Activated CD4-positive, alpha-beta T cell treated with anti-CD3 and anti-CD28 coated beads for 36 hours (primary cell): ENCODE measurements at regions not wholly inside any gene's neighbourhood (a gene's known extent, or its start where the extent isn't known, plus 50 kb on each side); places are given as distances from the start of the nearest gene placed in this dataset.
"Not testable (repeated sequence)": the region's sequence is repeated elsewhere in the genome, so short reads cannot be mapped to it uniquely, and the experiment has no call there.

Experiments
- ATAC-seq: fragments of 200-7000 bp; cut with Tn5 transposase; one replicate; pipeline ENCODE4 v1.10.0; 2021; ENCODE audit warnings: mild to moderate bottlenecking, moderate library complexity
- CTCF ChIA-PET: fragments of 350-600 bp; sonication (Branson Sonifier 250); formaldehyde crosslinking; loops from one replicate; lab custom pipeline; 2021; ENCODE audit warnings: antibody characterized with exemption; lab: Charles Lee
- POLR2A ChIA-PET: fragments of 350-600 bp; sonication (Branson Sonifier 250); formaldehyde crosslinking; loops from one replicate; lab custom pipeline; 2021; ENCODE audit warnings: antibody characterized with exemption, inconsistent platforms; lab: Charles Lee
- DNase-seq: peaks from one replicate; pipeline ENCODE4 v3.0.0-alpha.2; 2020
- H3K27ac Mint-ChIP-seq: one replicate; pipeline ENCODE4 v1.8.0; 2021; ENCODE audit warnings: mixed read lengths
- H3K27me3 Mint-ChIP-seq: one replicate; pipeline ENCODE4 v1.8.0; 2021; ENCODE audit warnings: mixed read lengths
- H3K36me3 Mint-ChIP-seq: one replicate; pipeline ENCODE4 v1.8.0; 2021; ENCODE audit warnings: low read depth, mixed read lengths
- H3K4me1 Mint-ChIP-seq: one replicate; pipeline ENCODE4 v1.8.0; 2021; ENCODE audit warnings: mixed read lengths
- H3K4me3 Mint-ChIP-seq: one replicate; pipeline ENCODE4 v1.8.0; 2021; ENCODE audit warnings: mild to moderate bottlenecking, moderate library complexity, mixed read lengths
- H3K9me3 Mint-ChIP-seq: one replicate; pipeline ENCODE4 v1.8.0; 2021; ENCODE audit warnings: low read depth, mixed read lengths
- intact Hi-C, 2 experiments: fragments of 100-400 bp; cut with DNase I in 1 of 2; cut with micrococcal nuclease in 1 of 2; formaldehyde crosslinking; loops; one replicate each; pipeline versions ENCODE4 v1.14.2 to v1.15.1; 2022 to 2024; cut with DNase I, micrococcal nuclease

DNA sequence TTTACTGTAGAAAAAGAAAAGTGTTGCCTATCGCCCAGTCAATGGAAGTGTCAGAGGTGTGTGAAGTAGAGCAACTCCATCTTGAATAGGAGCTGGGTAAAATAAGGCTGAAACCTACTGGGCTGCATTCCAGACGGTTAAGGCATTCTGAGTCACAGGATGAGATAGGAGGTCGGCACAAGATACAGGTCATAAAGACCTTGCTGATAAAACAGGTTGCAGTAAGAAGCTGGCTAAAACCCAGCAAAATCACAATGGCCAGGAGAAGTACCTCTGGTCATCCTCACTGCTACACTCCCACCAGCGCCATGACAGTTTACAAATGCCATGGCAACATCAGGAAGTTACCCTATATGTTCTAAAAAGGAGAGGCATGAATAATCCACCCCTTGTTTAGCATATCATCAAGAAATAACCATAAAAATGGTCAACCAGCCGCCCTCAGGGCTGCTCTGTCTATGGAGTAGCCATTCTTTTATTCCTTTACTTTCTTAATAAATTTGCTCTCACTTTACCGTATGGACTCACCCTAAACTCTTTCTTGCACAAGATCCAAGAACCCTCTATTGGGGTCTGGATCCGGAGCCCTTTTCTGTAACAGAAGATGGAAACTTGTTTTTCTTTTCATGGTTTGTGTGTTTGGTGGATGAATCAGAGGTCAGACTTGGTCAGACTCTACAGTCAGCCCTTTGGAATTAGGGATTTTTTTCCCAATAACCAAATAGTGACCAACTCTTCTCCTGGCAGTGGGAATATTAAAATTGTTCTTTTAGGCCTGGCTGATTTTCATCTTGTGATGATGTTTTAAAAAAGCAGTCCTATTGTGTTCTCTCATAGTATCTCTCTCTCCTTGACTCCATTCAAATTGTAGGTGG lies 252.9 kb upstream of the ACTBL2 start:
- H3K27ac Mint-ChIP-seq, H3K4me1 Mint-ChIP-seq, POLR2A ChIA-PET, H3K9me3 Mint-ChIP-seq, ATAC-seq, H3K27me3 Mint-ChIP-seq, H3K36me3 Mint-ChIP-seq, H3K4me3 Mint-ChIP-seq, DNase-seq, intact Hi-C loops: not testable (repeated sequence)
- CTCF ChIA-PET, result interaction anchor here (1.1 kb wide), 1 partner anchor 726 kb away, joined by 3 read pairs; no protein-coding TSS in a partner anchor

DNA sequence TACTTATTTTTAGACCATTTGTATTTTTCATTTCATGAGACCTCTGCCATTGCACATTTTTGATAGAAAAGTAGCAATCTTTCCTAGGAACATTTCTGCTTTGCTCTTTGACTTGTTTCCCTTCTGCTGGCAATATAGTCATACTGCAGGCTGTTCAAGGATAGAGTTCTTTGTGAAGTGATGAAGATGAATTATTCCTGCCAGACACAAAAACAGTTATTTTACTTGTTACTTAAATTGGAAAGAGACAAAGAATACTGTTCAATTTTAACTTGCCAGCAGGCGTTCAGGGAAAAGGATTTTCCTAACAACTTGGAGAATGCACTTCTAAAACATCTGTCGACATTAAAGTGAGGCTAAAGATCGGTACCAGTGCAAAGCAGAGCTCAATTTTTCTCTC lies 251.7 kb upstream of the ACTBL2 start:
- DNase-seq, result no peak
- ChIA-PET POLR2A (no interaction called here), CTCF (no interaction called here)
- Mint-ChIP-seq H3K4me1 (no peaks in the 10 kb centered on the region), H3K27ac (no peak overlapping the region), H3K9me3 (no peaks in the 10 kb centered on the region), H3K27me3 (peaks cover 2% of the 10 kb centered on the region), H3K4me3 (no peak overlapping the region), H3K36me3 (no peaks in the 10 kb centered on the region)
- no peak for ATAC-seq
- intact Hi-C loops, result no loop called here

DNA sequence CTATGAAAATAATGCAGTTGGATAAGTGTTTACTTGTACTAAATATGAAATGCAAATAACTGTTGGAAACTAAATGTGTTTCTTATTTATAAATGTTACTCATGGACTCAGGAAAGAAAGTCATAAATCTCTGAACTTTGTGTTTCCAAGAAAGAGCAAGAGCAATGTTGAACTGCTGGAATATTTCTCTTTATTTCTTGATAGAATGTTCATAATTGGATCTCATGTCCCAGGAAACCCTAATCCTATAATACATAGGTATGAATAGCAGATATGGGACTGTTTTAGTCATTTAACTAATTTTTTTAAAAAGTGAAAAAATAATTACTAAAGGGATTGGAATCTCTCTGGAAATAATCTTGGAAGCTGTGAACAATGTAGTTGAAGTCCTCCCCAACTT lies 245.0 kb upstream of the ACTBL2 start:
- ChIA-PET CTCF (no interaction called here), POLR2A (no interaction called here)
- Mint-ChIP-seq H3K9me3 (peaks cover 3% of the 10 kb centered on the region), H3K4me3 (no peak overlapping the region), H3K27me3 (peaks cover 12% of the 10 kb centered on the region), H3K36me3 (no peaks in the 10 kb centered on the region), H3K4me1 (no peaks in the 10 kb centered on the region), H3K27ac (no peak overlapping the region)
- no peak for DNase-seq
- intact Hi-C loops, result no loop called here
- ATAC-seq, result no peak

DNA sequence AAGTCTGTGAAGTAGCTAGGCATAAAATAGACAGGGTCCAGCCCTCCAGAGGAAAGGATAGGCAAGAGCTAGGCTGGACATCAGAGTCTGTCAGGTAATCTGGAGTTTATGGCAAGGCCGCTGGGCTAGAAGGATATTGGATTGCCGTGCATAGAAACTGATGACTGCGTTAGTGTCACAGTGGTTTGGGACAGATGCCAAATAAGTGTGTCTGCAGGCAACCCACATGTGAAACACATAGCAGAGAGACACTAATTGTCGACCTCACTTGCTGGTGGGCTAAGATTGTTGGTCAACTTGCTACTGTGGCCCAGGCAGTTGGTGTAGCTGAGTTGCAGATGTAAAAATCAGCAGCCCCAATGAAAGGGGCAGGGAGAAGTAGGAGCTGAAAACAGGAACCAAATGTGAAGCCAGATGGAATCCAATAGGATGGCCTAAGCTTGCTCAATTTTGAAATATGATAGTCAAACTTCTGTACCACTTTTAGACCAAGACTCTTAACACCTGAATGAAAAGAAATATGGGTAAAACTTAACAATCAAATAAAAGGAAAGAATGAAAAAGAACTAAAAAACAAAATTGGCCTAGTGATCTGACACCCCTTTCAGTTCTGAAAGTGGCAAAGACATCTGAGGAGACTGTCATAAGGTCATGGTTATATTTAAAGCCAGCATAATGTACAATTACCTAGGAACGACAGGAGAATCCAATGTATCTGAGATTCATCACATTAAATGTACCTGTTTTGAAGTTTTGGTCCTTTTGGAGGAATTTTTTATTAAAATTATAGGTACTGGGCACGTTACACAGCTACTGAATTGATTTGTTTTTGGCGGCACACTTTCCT lies 243.3 kb upstream of the ACTBL2 start:
- Mint-ChIP-seq H3K36me3 (no peaks in the 10 kb centered on the region), H3K27ac (no peak overlapping the region), H3K4me1 (no peaks in the 10 kb centered on the region), H3K4me3 (no peak overlapping the region), H3K27me3 (peaks cover 14% of the 10 kb centered on the region), H3K9me3 (peaks cover 3% of the 10 kb centered on the region)
- no peak for DNase-seq
- CTCF ChIA-PET, result interaction anchor here (0.7 to 0.8 kb wide), 2 partner anchors 53 to 76 kb away, joined by 3 read pairs; no protein-coding TSS in a partner anchor
- intact Hi-C loops, result no loop called here
- POLR2A ChIA-PET, result no interaction called here
- no peak for ATAC-seq

DNA sequence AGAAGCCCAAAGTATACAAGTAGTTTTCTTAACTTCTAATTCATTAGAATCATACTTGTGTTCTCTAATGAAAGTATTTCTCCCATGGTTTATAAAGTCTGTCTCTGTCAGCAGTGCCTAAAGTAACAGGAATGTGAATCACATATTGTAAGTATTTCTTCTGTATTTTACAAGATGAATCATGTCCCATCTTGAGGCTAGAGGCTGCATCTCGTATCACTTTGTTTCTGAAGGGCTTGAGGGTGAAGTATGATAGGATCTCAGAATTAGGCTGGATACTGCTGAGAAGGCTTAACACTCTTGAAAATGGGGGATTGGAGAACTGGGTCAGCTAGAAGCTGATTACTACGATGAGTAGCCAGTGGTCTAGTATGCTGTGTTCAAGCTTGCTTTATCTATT lies 242.2 kb upstream of the ACTBL2 start:
- ChIA-PET POLR2A (no interaction called here), CTCF (interaction anchor here (0.7 to 0.8 kb wide), 2 partner anchors 54 to 74 kb away, joined by 3 read pairs; no protein-coding TSS in a partner anchor)
- Mint-ChIP-seq H3K36me3 (no peaks in the 10 kb centered on the region), H3K9me3 (peaks cover 3% of the 10 kb centered on the region), H3K4me1 (no peaks in the 10 kb centered on the region), H3K4me3 (no peak overlapping the region), H3K27ac (no peak overlapping the region), H3K27me3 (peaks cover 18% of the 10 kb centered on the region)
- no peak for DNase-seq
- no peak for ATAC-seq
- intact Hi-C loops, result no loop called here

DNA sequence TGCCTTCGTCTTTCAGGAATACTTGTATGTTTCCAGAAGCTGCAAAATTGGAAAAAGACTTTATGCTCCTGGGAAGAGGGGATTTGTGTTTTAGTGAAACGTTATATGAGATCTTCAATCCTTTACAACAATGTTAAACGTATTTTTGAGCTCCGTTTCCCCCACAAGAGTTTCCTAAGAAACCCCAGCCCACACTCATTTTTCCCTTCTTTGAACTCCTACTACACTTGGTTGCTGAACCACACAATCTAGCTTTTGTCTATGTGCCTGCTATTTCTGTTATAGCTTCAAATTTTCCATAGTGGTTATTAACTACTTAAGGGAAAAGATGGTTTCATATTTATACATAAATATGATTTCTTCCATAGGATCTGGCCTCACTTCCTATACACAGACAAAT lies 238.6 kb upstream of the ACTBL2 start:
- intact Hi-C loops, result no loop called here
- ChIA-PET CTCF (no interaction called here), POLR2A (no interaction called here)
- H3K4me1 Mint-ChIP-seq, result no peaks in the 10 kb centered on the region
- no peaks in the 10 kb centered on the region for H3K36me3 Mint-ChIP-seq
- peaks cover 23% of the 10 kb centered on the region for H3K27me3 Mint-ChIP-seq
- ATAC-seq (no peak), DNase-seq (no peak)
- no peak overlapping the region for H3K27ac Mint-ChIP-seq
- H3K4me3 Mint-ChIP-seq, result no peak overlapping the region
- no peaks in the 10 kb centered on the region for H3K9me3 Mint-ChIP-seq

DNA sequence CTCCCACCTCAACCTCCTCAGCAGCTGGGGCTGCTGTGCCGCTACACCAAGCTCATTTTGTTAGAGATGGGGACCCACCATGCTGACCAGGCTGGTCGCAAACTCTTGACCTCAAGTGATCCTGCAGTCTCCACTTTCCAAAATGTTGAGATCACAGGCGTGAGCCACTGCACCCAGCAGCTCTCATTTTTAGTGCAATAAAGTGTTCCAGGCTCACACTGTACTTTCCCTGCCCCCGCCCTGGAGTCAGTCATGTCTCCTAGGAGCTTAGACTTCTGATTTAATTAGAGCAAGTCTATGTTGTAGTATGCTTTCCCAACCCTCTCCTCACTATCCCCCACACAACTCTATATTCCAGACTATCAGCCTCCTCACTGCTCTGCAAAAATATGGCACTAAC lies 238.0 kb upstream of the ACTBL2 start:
- POLR2A ChIA-PET, result no interaction called here
- Mint-ChIP-seq H3K27ac (no peak overlapping the region), H3K4me3 (no peak overlapping the region), H3K4me1 (no peaks in the 10 kb centered on the region), H3K27me3 (peaks cover 26% of the 10 kb centered on the region), H3K36me3 (no peaks in the 10 kb centered on the region), H3K9me3 (no peaks in the 10 kb centered on the region)
- intact Hi-C loops, result no loop called here
- DNase-seq, result no peak
- CTCF ChIA-PET, result no interaction called here
- no peak for ATAC-seq

DNA sequence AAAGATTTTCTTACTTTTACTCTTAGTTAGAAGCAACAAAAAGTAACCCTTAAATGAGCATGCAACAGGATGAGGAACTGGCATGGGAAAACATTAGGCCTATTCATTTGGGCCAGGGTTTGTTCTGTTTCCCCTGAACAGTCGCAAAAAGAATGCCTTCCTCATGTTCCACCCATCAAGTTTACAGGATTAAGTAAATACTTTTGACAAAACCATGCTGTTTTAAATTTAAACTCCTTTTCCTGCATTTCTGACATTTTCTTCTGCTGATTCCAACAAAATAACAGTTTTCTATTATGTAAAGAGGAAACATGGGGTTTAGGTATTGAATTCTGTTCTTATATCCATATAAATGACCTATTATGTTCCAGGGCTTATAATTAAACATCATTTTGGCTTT lies 236.6 kb upstream of the ACTBL2 start:
- ATAC-seq, result no peak

DNA sequence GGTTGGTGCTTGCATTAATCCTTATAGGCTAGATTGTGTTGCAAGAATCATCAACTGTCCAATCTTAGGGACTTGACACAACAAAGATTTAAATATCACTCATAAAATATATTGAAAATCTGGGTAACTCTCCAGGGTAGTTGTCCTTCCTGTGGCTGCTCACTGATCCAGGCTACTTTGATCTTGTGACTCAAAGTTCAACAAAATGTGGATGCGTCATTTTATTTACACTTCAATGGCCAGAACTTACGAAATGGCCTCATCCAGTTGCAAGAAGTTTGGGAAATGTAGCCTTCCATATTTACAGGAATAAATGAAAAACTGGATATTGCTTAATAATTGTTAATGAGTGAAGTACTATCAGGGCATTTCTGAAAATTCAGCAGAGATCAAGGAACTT lies 235.5 kb upstream of the ACTBL2 start:
- ATAC-seq, result no peak
- CTCF ChIA-PET, result no interaction called here
- H3K9me3 Mint-ChIP-seq, result peaks cover 2% of the 10 kb centered on the region

More for the DNA sequence above, 236.6 kb upstream of the ACTBL2 start:
- intact Hi-C loops, result no loop called here
- Mint-ChIP-seq H3K9me3 (no peaks in the 10 kb centered on the region), H3K4me1 (no peaks in the 10 kb centered on the region), H3K27me3 (peaks cover 22% of the 10 kb centered on the region), H3K36me3 (no peaks in the 10 kb centered on the region), H3K27ac (no peak overlapping the region), H3K4me3 (no peak overlapping the region)
- ChIA-PET CTCF (no interaction called here), POLR2A (no interaction called here)
- DNase-seq, result no peak

DNA sequence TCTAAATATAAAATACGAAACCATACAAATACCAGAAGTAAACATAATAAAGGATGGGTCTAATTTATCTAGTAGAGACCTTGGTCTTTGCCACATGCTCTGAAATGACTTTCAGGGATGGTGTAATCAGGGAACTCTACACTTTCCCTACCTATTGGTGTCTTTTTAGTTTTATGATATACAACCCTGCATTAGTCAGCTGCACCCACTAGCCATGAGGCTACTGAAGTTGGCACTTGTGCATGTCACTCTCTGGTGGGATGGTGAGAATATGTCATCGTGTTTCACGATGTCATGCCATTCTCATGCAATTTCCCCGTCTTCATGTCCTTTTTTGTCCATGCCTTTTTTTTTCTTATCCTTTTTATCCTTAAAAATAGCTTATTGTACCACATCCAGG lies 234.9 kb upstream of the ACTBL2 start:
- Mint-ChIP-seq H3K9me3 (peaks cover 2% of the 10 kb centered on the region), H3K27me3 (peaks cover 19% of the 10 kb centered on the region), H3K4me1 (no peaks in the 10 kb centered on the region), H3K4me3 (no peak overlapping the region), H3K36me3 (no peaks in the 10 kb centered on the region), H3K27ac (no peak overlapping the region)
- POLR2A ChIA-PET, result no interaction called here
- ATAC-seq (no peak), DNase-seq (no peak)
- intact Hi-C loops, result no loop called here
- CTCF ChIA-PET, result no interaction called here

More for the DNA sequence above, 235.5 kb upstream of the ACTBL2 start:
- intact Hi-C loops, result no loop called here
- H3K27ac Mint-ChIP-seq, result no peak overlapping the region
- POLR2A ChIA-PET, result no interaction called here
- no peaks in the 10 kb centered on the region for H3K4me1 Mint-ChIP-seq
- H3K36me3 Mint-ChIP-seq, result no peaks in the 10 kb centered on the region
- peaks cover 19% of the 10 kb centered on the region for H3K27me3 Mint-ChIP-seq
- no peak overlapping the region for H3K4me3 Mint-ChIP-seq
- no peak for DNase-seq

DNA sequence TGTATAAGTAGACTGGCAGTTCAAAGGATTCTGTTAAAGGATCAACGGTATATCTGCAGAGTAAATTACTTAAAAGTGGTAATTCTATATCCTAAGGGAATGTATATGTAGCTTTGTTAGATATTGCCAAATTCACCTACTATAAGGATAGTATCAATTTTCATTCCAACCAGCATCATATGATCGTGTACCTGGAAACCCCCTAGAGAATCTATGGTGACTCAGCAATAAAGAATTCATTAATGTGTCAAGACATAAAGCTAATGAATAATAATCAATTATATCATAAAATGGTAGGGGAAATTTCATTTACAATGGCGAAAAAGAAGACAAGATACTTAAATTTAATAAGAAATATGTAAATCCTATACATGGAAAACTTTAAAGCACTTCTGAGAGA lies 234.1 kb upstream of the ACTBL2 start:
- ChIA-PET POLR2A (no interaction called here), CTCF (interaction anchor here (0.6 kb wide), 1 partner anchor 1112 kb away, joined by 3 read pairs; no protein-coding TSS in a partner anchor)
- intact Hi-C loops, result no loop called here
- Mint-ChIP-seq H3K4me3 (no peak overlapping the region), H3K36me3 (no peaks in the 10 kb centered on the region), H3K27me3 (peaks cover 16% of the 10 kb centered on the region), H3K9me3 (peaks cover 2% of the 10 kb centered on the region), H3K4me1 (no peaks in the 10 kb centered on the region), H3K27ac (no peak overlapping the region)
- DNase-seq (no peak), ATAC-seq (no peak)
